ENCODE measurements at regions not wholly inside any gene's neighbourhood (a gene's known extent, or its start where the extent isn't known, plus 50 kb on each side); places are given as distances from the start of the nearest gene placed in this dataset.

- peak; percentile 25 for DNase-seq
Observed at GRCh38 chr3:67863869-67864268, 209.5 kb upstream of the SUCLG2 start.

GRCh38 chr3:67860429-67860828 is 206.0 kb upstream of the SUCLG2 start:
- DNase-seq: no peak

- DNase-seq: no peak
Observed at GRCh38 chr3:67858492-67858891, 204.1 kb upstream of the SUCLG2 start.

GRCh38 chr3:67856718-67857117 is 202.3 kb upstream of the SUCLG2 start:
- no peak for DNase-seq

- no peak for DNase-seq
Observed at GRCh38 chr3:67854663-67855062, 200.3 kb upstream of the SUCLG2 start.

DNA sequence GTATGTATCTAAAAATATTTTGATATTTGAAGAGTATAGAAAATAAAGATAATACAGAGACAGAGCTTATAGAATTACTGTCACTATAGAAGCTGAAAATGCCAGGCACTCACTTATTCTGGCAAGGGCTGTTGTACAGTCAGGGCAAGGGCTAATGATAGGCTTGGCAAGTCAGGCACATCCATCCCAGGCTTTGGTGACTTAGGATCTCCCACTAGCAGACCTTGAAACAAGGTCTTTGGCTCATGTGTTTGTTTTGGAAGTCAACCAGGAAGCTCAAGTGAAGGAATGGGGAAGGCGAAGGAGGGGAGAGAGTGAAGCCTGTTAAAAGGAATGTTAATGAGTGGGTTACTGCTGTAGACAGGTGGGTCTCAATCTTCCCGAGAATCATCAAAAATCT is 199.1 kb upstream of the SUCLG2 start:
- DNase-seq: no peak

GRCh38 chr3:67848299-67848698 is 193.9 kb upstream of the SUCLG2 start:
- DNase-seq: no peak

GRCh38 chr3:67846166-67846565 is 191.8 kb upstream of the SUCLG2 start:
- no peak for DNase-seq

GRCh38 chr3:67832817-67833216 is 178.4 kb upstream of the SUCLG2 start:
- no peak for DNase-seq

GRCh38 chr3:67831262-67831661 is 176.8 kb upstream of the SUCLG2 start:
- DNase-seq: no peak

- no peak for DNase-seq
Observed at GRCh38 chr3:67828486-67829010, 174.1 kb upstream of the SUCLG2 start.

DNA sequence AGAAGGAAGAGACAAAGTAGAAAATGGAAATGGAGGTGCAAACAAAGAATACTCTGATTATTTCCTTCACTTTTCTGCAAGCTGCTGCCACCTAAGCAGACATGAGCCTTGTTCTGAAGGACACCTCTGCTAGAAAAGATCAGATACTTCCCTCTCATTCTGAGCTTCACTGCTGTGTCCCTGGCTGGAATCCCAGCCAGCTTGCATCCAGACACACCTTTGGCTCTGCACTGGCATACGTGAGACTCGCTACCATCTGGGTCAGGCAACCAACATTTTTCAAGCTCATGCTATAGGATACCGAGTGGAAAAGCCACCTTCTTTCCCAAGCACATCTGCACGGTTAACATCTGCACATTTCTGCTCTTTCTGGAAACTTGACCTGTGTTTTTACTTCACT is 166.7 kb upstream of the SUCLG2 start:
- DNase-seq: no peak

DNA sequence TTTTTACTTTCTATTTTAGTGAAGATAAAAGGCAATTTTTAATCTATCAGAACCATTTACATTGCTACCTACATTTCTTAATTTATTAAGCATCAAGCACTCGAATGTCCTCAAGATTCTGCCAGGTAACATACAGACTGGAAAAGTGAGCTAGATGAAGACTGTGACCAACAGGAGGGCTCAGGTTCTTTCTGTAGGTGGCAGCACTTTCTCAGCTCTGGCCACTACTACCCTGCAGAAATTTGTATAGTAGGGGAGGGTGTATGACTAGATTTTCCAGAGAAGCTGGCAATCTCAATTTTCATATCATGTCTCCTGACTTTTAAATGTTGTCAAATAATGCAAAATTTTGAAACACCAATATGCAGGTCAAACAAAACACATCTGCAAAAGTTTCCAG is 165.0 kb upstream of the SUCLG2 start:
- no peak for DNase-seq

GRCh38 chr3:67809370-67809935 is 155.0 kb upstream of the SUCLG2 start:
- no peak for DNase-seq

DNA sequence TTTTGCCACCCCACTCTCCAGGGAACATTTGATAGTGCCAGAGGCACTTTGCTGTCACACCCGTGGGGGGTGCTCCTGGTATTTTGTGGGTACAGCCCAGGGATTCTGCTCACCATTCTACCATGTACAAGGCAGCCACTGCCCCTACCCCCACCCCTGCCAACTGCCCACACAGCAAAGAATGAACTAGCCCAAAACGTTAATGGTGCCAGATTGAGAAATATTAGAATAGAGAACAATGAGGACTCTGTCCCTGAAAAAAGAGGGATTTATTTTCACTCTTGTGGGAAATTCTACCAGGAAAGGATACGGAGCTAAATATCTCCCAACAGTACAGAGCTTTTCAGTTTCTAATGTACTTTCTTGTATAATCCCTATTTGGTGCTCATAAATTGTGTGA is 154.5 kb upstream of the SUCLG2 start:
- no peak for DNase-seq

DNA sequence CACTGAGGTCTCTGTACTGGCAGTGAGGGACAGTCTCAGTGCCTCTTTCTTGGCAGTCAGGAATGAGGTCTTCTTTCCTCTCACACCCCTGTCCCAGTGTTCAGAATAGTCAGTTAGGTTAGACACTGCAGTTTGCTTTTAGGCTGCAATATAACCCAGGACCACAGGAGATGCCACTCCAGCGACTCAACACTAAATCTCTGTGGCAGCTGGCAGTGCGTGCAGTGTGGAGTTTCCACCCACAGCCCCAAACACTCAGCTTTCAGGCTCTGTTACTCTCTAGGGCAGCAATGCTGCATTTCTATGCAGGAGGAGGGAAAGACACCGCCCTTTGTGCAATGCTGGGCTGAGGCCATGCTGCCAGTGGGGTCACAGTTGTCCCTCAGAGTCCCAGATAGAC is 150.2 kb upstream of the SUCLG2 start:
- no peak for DNase-seq

DNA sequence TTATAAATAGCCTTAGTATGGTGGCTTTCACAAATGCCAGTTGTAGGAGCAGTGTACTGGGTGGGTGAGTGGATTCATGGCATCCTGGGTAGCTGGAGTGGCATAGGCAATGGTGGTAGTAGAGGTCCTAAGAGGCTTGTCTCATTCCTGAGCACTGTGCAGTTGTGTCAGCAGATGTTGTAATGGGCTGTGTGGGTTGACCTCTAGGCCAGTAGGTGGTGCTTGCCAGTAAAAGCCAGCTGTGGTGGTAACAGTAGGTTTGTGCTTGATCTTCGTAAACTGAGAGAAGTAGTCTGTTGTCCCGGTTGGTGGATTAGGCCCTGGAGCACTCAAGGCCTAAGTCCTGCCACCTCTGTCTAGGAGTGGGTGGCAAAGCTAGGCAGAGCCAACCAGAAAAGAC is 149.7 kb upstream of the SUCLG2 start:
- no peak for DNase-seq

- DNase-seq: no peak
Observed at GRCh38 chr3:67798412-67798811, 144.0 kb upstream of the SUCLG2 start.

DNA sequence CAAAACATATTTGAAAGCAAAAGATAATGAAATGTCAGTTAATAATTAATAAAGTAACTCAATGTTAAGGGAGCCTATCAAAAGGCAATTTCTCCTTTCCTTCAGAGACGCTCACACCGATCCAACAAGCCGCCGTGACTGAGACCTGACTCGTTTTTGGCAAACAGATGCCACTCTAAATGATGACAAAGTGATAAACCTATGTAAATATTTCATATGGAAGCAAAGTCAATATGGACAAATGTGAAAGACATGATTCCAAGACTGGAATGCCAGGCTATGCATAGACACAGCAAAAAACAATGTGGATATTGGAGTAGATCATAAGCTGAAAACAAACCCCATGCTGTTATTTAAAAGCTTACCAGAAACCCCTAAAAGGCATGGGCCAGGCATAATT is 137.2 kb upstream of the SUCLG2 start:
- no peak for DNase-seq

DNA sequence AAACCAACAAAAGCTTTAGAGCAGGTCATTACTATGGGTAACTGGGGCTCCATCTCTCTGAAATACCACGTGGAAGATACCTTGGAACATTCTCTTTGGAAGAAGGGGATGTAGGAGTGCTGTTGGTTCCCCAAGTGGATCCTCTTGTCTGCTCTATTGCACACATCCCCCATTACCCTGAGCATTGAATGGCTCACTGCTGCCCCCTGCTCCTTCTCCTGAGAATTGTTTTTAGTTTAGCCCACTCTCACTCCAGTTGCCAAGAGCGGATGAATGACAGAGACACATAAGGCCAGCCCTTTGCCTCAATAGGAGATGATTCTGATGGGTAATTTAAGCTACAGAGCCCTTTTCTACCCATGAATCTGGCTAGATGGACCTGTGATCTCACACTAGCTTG is 135.6 kb upstream of the SUCLG2 start:
- DNase-seq: peak; percentile 66

- no peak for DNase-seq
Observed at GRCh38 chr3:67788396-67788795, 134.0 kb upstream of the SUCLG2 start.

DNA sequence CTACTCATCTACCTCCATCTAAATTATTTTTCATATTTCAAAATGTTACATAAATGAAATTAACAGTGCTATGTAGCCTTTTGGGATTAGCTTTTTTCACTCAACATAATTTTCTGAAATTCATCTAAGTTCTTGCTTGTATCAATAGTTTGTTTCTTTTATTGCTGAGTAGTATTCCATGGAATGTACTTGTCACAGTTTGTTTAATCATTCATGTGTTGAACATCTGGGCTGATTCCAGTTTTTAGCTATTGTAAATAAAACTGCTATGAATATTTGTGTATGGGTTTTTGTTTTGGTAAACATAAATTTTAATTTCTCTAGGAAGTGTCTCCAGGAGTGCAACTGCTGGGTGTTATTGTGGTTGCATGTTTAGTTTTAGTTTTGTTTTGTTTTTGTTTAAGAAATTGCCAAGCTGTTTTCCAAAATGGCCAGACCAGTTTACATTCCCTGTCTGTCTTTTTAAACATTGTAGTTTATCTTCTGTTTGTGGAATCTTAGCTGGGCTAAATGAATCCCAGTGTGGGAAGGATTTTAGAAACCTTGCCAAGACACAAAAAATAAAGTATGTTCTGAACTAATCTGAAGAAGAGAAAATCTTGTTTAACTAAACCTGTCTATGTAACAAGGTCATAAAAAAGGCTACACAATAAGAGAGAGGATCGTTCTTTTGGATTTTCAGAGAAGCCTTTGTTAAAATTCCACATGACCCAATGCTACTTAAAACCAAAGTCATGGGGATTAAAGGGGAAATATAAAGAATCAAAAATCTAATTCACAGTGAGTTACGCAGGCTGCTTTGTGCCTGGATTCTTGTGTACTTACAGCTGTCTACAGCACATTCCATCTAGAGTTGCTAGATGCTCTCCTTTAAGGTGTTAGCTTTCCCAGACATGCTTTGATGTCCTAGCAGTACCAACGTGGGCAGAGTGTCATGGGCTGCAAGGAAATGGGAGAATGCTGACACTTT is 129.2 kb upstream of the SUCLG2 start:
- no peak for DNase-seq

DNA sequence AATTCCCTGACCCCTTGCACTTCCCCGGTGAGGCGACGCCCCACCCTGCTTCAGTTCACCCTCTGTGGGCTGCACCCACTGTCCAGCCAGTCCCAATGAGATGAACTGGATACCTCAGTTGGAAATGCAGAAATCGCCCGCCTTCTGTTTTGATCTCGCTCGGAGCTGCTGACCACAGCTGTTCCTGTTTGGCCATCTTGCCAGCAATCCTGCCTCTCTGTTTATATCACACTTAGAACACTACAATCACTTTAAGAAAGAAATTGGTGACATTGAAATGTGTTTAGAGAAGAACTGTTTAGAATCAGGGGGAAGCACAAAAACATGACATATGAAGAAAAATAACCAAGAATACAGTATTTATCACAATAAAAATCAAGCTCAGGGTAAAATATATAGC is 127.5 kb upstream of the SUCLG2 start:
- DNase-seq: no peak

- DNase-seq: no peak
Observed at GRCh38 chr3:67781218-67781617, 126.8 kb upstream of the SUCLG2 start.
